A549 (cell line): ENCODE measurements at regions not wholly inside any gene's neighbourhood (a gene's known extent, or its start where the extent isn't known, plus 50 kb on each side); places are given as distances from the start of the nearest gene placed in this dataset.

ENCODE experiments used
- ATAC-seq, 2 experiments: fragments of 200-7000 bp in 1 of 2; fragments of >200 bp in 1 of 2; cut with Nextera tagmentation in 1 of 2; cut with Tn5 transposase in 1 of 2; 3 replicates each; pipeline versions ENCODE4 v1.8.0 to v1.9.1; 2018 to 2020; ENCODE audit warnings: mild to moderate bottlenecking in 1 of 2, moderate library complexity in 1 of 2
- CTCF ChIA-PET: fragments of 300-600 bp; sonication (Branson Sonifier 250); formaldehyde crosslinking; extraction: SDS; loops from one replicate; lab custom pipeline; 2021; ENCODE audit warnings: antibody characterized with exemption, inconsistent platforms; lab: Yijun Ruan, JAX
- POLR2A ChIA-PET: fragments of 350-600 bp; formaldehyde crosslinking; extraction: SDS; loops from one replicate; lab custom pipeline; 2021; ENCODE audit warnings: antibody characterized with exemption, inconsistent platforms; lab: Yijun Ruan, JAX
- DNase-seq, 2 experiments: peaks; one replicate each; pipeline versions ENCODE4 v3.0.0 to v3.0.0-alpha.2; 2011 to 2016; ENCODE audit warnings: low read depth in 1 of 2, low spot score in 1 of 2
- FAIRE-seq: peaks from 2 replicates; lab custom pipeline; 2011; peaks lifted over from hg19 to GRCh38; lab: Jason Lieb, UNC
- H3K27ac ChIP-seq, 2 experiments: fragments of >200 bp; sonication (Bioruptor Twin); formaldehyde crosslinking; 3 replicates each; pipeline ENCODE4 v1.5.1; 2016 to 2017
- H3K4me1 ChIP-seq: fragments of >200 bp; sonication (Bioruptor Twin); formaldehyde crosslinking; 3 replicates; pipeline ENCODE4 v1.6.1; 2016
- H3K4me2 ChIP-seq: fragments of >200 bp; sonication (Bioruptor Twin); formaldehyde crosslinking; 3 replicates; pipeline ENCODE4 v1.6.1; 2016
- H3K4me3 ChIP-seq: fragments of >200 bp; sonication (Bioruptor Twin); formaldehyde crosslinking; 3 replicates; pipeline ENCODE4 v1.5.1; 2016
- H3K9me3 ChIP-seq: fragments of >200 bp; sonication (Bioruptor Twin); formaldehyde crosslinking; 3 replicates; pipeline ENCODE4 v1.6.1; 2016
- CBX8 ChIP-seq: fragments of 200-600 bp; sonication (generic); IDR thresholded peaks from 2 replicates; pipeline ENCODE4 v1.6.1; 2016
- HDAC2 ChIP-seq: fragments of 200-600 bp; sonication (generic); IDR thresholded peaks from 2 replicates; pipeline ENCODE4 v1.6.1; 2016
- HOXA7 ChIP-seq: fragments of 250-450 bp; sonication (Bioruptor Pico); IDR thresholded peaks from 2 replicates; pipeline ENCODE4 v1.5.0; 2020; ENCODE audit warnings: mild to moderate bottlenecking, moderate library complexity
- JUNB ChIP-seq: fragments of >200 bp; sonication (Bioruptor Twin); formaldehyde crosslinking; IDR thresholded peaks from 2 replicates; pipeline ENCODE4 v1.6.1; 2016
- KDM5A ChIP-seq: fragments of 200-600 bp; sonication (generic); IDR thresholded peaks from 2 replicates; pipeline ENCODE4 v1.6.1; 2016; ENCODE audit warnings: antibody characterized with exemption, mild to moderate bottlenecking
- MAFK ChIP-seq: fragments of 450-650 bp; IDR thresholded peaks from 2 replicates; pipeline ENCODE4 v1.6.1; 2014; ENCODE audit not compliant: partially characterized antibody
- MYC ChIP-seq: IDR thresholded peaks from 2 replicates; pipeline ENCODE4 v1.6.1; 2012; ENCODE audit warnings: mild to moderate bottlenecking, inconsistent platforms, low read length, improper control_type of control experiment, borderline replicate concordance
- NPAS2 ChIP-seq: fragments of 250-450 bp; sonication (Bioruptor Pico); IDR thresholded peaks from 2 replicates; pipeline ENCODE4 v1.8.0; 2022; ENCODE audit warnings: mild to moderate bottlenecking, moderate library complexity, borderline replicate concordance
- NR3C1 ChIP-seq: fragments of >200 bp; sonication (Bioruptor Twin); formaldehyde crosslinking; IDR thresholded peaks from 3 replicates; pipeline ENCODE4 v1.6.1; 2017
- PHF8 ChIP-seq: fragments of 200-600 bp; sonication (generic); IDR thresholded peaks from 2 replicates; pipeline ENCODE4 v1.6.1; 2016; ENCODE audit warnings: low read depth, mild to moderate bottlenecking, antibody characterized with exemption, moderate library complexity, borderline replicate concordance
- RARB ChIP-seq: fragments of 250-450 bp; sonication (Bioruptor Pico); IDR thresholded peaks from 2 replicates; pipeline ENCODE4 v1.8.0; 2021; ENCODE audit warnings: mild to moderate bottlenecking, moderate library complexity
- RCOR1 ChIP-seq: fragments of 150-350 bp; IDR thresholded peaks from 2 replicates; pipeline ENCODE4 v1.6.1; 2014; ENCODE audit warnings: antibody characterized with exemption, low read length, low read depth
- RFX5 ChIP-seq: fragments of 450-650 bp; IDR thresholded peaks from 2 replicates; pipeline ENCODE4 v1.7.1; 2014; ENCODE audit warnings: antibody characterized with exemption, mild to moderate bottlenecking, moderate library complexity
- RNF2 ChIP-seq: fragments of 200-600 bp; sonication (generic); IDR thresholded peaks from 2 replicates; pipeline ENCODE4 v1.6.1; 2016; ENCODE audit warnings: low read depth, mild to moderate bottlenecking, antibody characterized with exemption, moderate library complexity, borderline replicate concordance
- SMC3 ChIP-seq: fragments of >200 bp; sonication (Bioruptor Twin); formaldehyde crosslinking; IDR thresholded peaks from 3 replicates; pipeline ENCODE4 v1.6.1; 2018; ENCODE audit warnings: inconsistent platforms
- TP53 ChIP-seq: fragments of 250-450 bp; sonication (Bioruptor Pico); IDR thresholded peaks from 2 replicates; pipeline ENCODE4 v1.5.0; 2021; ENCODE audit warnings: mild to moderate bottlenecking, moderate library complexity
- ZC3H11A ChIP-seq: fragments of 450-650 bp; IDR thresholded peaks from 2 replicates; pipeline ENCODE4 v1.6.1; 2014; ENCODE audit warnings: antibody characterized with exemption, mild to moderate bottlenecking
- ZSCAN20 ChIP-seq: fragments of 250-450 bp; sonication (Bioruptor Pico); IDR thresholded peaks from 2 replicates; pipeline ENCODE4 v1.8.0; 2022; ENCODE audit warnings: mild to moderate bottlenecking, moderate library complexity
- WGBS: methylation state at CpG from one replicate; pipeline ENCODE4 v1.1.6; 2017; ENCODE audit errors: missing lambda C conversion rate; 5-methylcytosine and 5-hydroxymethylcytosine counted together
- TF ChIP-seq, protein P1 (sequence below): fragments of 150-350 bp; IDR thresholded peaks from 2 replicates; pipeline ENCODE4 v1.6.1; 2014; ENCODE audit warnings: low read depth, mild to moderate bottlenecking, low read length
- TF ChIP-seq, protein P2 (sequence below): fragments of >200 bp; sonication (Bioruptor Twin); formaldehyde crosslinking; IDR thresholded peaks from 2 replicates; pipeline ENCODE4 v1.6.1; 2016

GRCh38 chr5:5542654-5543053, 120.2 kb downstream of the ICE1 start:
- H3K4me3 ChIP-seq: no peak overlapping the region
- no peaks in the 10 kb centered on the region for H3K4me1 ChIP-seq
- WGBS: 27% methylated on average over 4 of the region's 4 CpGs
- H3K27ac ChIP-seq: no peak overlapping the region
- TF ChIP-seq MYC: no peak
- no peak for TF ChIP-seq PHF8
- TF ChIP-seq RCOR1: no peak
- TF ChIP-seq, protein P1, sequence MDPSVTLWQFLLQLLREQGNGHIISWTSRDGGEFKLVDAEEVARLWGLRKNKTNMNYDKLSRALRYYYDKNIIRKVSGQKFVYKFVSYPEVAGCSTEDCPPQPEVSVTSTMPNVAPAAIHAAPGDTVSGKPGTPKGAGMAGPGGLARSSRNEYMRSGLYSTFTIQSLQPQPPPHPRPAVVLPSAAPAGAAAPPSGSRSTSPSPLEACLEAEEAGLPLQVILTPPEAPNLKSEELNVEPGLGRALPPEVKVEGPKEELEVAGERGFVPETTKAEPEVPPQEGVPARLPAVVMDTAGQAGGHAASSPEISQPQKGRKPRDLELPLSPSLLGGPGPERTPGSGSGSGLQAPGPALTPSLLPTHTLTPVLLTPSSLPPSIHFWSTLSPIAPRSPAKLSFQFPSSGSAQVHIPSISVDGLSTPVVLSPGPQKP: no peak
- TF ChIP-seq KDM5A: no peak
- no peak for TF ChIP-seq TP53
- TF ChIP-seq ZC3H11A: no peak
- no peak for TF ChIP-seq RNF2
- no peak for TF ChIP-seq NR3C1
- TF ChIP-seq HOXA7 (CRISPR knock-in tag): no peak
- TF ChIP-seq MAFK: no peak
- no peak for TF ChIP-seq CBX8
- no peak for TF ChIP-seq HDAC2
- no peak for TF ChIP-seq RARB
- ATAC-seq: no peak
- DNase-seq: no peak
- FAIRE-seq: no peak
- H3K4me2 ChIP-seq: no peak overlapping the region
- ChIA-PET CTCF (no interaction called here), POLR2A (interaction anchor here (0.6 kb wide), 1 partner anchor 776 kb away, joined by 3 read pairs; no protein-coding TSS in a partner anchor)
- no peaks in the 10 kb centered on the region for H3K9me3 ChIP-seq

GRCh38 chr5:5540065-5540464, 117.6 kb downstream of the ICE1 start:
- no peaks in the 10 kb centered on the region for H3K4me1 ChIP-seq
- TF ChIP-seq MAFK (no peak), ZSCAN20 (CRISPR knock-in tag) (no peak), NPAS2 (CRISPR knock-in tag) (no peak), RFX5 (no peak), SMC3 (no peak), JUNB (no peak)
- TF ChIP-seq, protein P2, sequence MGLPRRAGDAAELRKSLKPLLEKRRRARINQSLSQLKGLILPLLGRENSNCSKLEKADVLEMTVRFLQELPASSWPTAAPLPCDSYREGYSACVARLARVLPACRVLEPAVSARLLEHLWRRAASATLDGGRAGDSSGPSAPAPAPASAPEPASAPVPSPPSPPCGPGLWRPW: no peak
- TF ChIP-seq, all 56 proteins: peak for 0
- 3% methylated on average over 4 of the region's 4 CpGs for WGBS
- Histone ChIP-seq H3K4me3 (no peak overlapping the region), H3K9me3 (no peaks in the 10 kb centered on the region), H3K4me2 (no peak overlapping the region), H3K27ac (no peak overlapping the region)
- no peak for ATAC-seq
- FAIRE-seq: no peak
- no peak for DNase-seq
- CTCF ChIA-PET: no interaction called here
- POLR2A ChIA-PET: no interaction called here
